WTC11 (cell line): ENCODE measurements at regions not wholly inside any gene's neighbourhood (a gene's known extent, or its start where the extent isn't known, plus 50 kb on each side); places are given as distances from the start of the nearest gene placed in this dataset.

Experiments used
- ATAC-seq: fragments of 200-7000 bp; cut with Tn5 transposase; 2 replicates; pipeline ENCODE4 v1.10.0; 2021; ENCODE audit warnings: mild to moderate bottlenecking, moderate library complexity
- CTCF ChIA-PET: fragments of 300-600 bp; sonication (Branson Sonifier 250); formaldehyde crosslinking; loops from one replicate; lab custom pipeline; 2021; ENCODE audit warnings: antibody characterized with exemption; lab: Charles Lee
- POLR2A ChIA-PET: fragments of 350-600 bp; sonication (Branson Sonifier 250); formaldehyde crosslinking; loops from one replicate; lab custom pipeline; 2021; ENCODE audit warnings: antibody characterized with exemption; lab: Charles Lee
- DNase-seq: peaks from one replicate; pipeline ENCODE4 v3.0.0; 2021; ENCODE audit warnings: low spot score
- H3K27ac Mint-ChIP-seq: 2 replicates; pipeline ENCODE4 v1.8.0; 2021; ENCODE audit warnings: mixed read lengths
- H3K27me3 Mint-ChIP-seq: 2 replicates; pipeline ENCODE4 v1.8.0; 2021; ENCODE audit warnings: low read depth, mild to moderate bottlenecking, moderate library complexity, mixed read lengths
- H3K36me3 Mint-ChIP-seq: 2 replicates; pipeline ENCODE4 v1.8.0; 2021; ENCODE audit warnings: mixed read lengths
- H3K4me1 Mint-ChIP-seq: 2 replicates; pipeline ENCODE4 v1.8.0; 2022; ENCODE audit warnings: mixed read lengths
- H3K4me3 Mint-ChIP-seq: 2 replicates; pipeline ENCODE4 v1.8.0; 2021; ENCODE audit warnings: mild to moderate bottlenecking, moderate library complexity, mixed read lengths
- H3K9me3 Mint-ChIP-seq: 2 replicates; pipeline ENCODE4 v1.8.0; 2021; ENCODE audit warnings: mixed read lengths
- ATF2 ChIP-seq: sonication (generic); formaldehyde crosslinking; IDR thresholded peaks from 2 replicates; pipeline ENCODE4 v1.8.1; 2022; ENCODE audit warnings: low read depth, missing genetic modification reagents, borderline replicate concordance
- CDX4 ChIP-seq: fragments of 250-450 bp; sonication (Bioruptor Pico); IDR thresholded peaks from 2 replicates; pipeline ENCODE4 v1.9.0; 2021; ENCODE audit warnings: moderate library complexity, mild to moderate bottlenecking, inconsistent platforms, borderline replicate concordance
- ETV6 ChIP-seq: sonication (generic); formaldehyde crosslinking; IDR thresholded peaks from 2 replicates; pipeline ENCODE4 v1.8.1; 2022; ENCODE audit warnings: mild to moderate bottlenecking, missing genetic modification reagents
- HMGA2 ChIP-seq: fragments of 250-450 bp; sonication (Bioruptor Pico); IDR thresholded peaks from 2 replicates; pipeline ENCODE4 v1.4.0; 2021; ENCODE audit warnings: mild to moderate bottlenecking, moderate library complexity
- IRF2 ChIP-seq: sonication (generic); formaldehyde crosslinking; IDR thresholded peaks from 2 replicates; pipeline ENCODE4 v1.8.0; 2022; ENCODE audit warnings: low read depth, missing genetic modification reagents, borderline replicate concordance
- NR1H2 ChIP-seq: sonication (generic); formaldehyde crosslinking; IDR thresholded peaks from 2 replicates; pipeline ENCODE4 v1.9.0; 2021; ENCODE audit warnings: mild to moderate bottlenecking, moderate library complexity, missing genetic modification reagents
- NR2C2 ChIP-seq: sonication (generic); formaldehyde crosslinking; IDR thresholded peaks from 2 replicates; pipeline ENCODE4 v1.8.0; 2022; ENCODE audit warnings: mild to moderate bottlenecking, missing genetic modification reagents
- PRDM15 ChIP-seq: sonication (generic); formaldehyde crosslinking; IDR thresholded peaks from 2 replicates; pipeline ENCODE4 v1.8.0; 2022; ENCODE audit warnings: missing genetic modification reagents
- SMAD4 ChIP-seq: sonication (generic); formaldehyde crosslinking; IDR thresholded peaks from 2 replicates; pipeline ENCODE4 v1.8.0; 2022; ENCODE audit warnings: mild to moderate bottlenecking, missing genetic modification reagents
- SOX15 ChIP-seq: fragments of 250-450 bp; sonication (Bioruptor Pico); IDR thresholded peaks from 2 replicates; pipeline ENCODE4 v1.9.0; 2021; ENCODE audit warnings: mild to moderate bottlenecking
- STAT6 ChIP-seq: sonication (generic); formaldehyde crosslinking; conservative IDR thresholded peaks from 2 replicates; pipeline ENCODE4 v1.8.1; 2023; ENCODE audit warnings: mild to moderate bottlenecking, low read depth, missing genetic modification reagents, moderate library complexity
- USF2 ChIP-seq: sonication (generic); formaldehyde crosslinking; IDR thresholded peaks from 2 replicates; pipeline ENCODE4 v1.8.1; 2023; ENCODE audit warnings: mild to moderate bottlenecking, missing genetic modification reagents, moderate library complexity
- ZBTB21 ChIP-seq: sonication (generic); formaldehyde crosslinking; IDR thresholded peaks from 2 replicates; pipeline ENCODE4 v1.8.1; 2023; ENCODE audit warnings: mild to moderate bottlenecking, missing genetic modification reagents, borderline replicate concordance
- ZNF263 ChIP-seq: sonication (generic); formaldehyde crosslinking; IDR thresholded peaks from 2 replicates; pipeline ENCODE4 v1.8.1; 2022; ENCODE audit warnings: low read depth, mild to moderate bottlenecking, moderate library complexity, missing genetic modification reagents
- ZNF416 ChIP-seq: fragments of 250-450 bp; sonication (Bioruptor Pico); IDR thresholded peaks from 2 replicates; pipeline ENCODE4 v1.9.0; 2021; ENCODE audit warnings: mild to moderate bottlenecking, inconsistent platforms
- ZNF423 ChIP-seq: fragments of 250-450 bp; sonication (Bioruptor Pico); IDR thresholded peaks from 2 replicates; pipeline ENCODE4 v2.1.2; 2022; ENCODE audit warnings: mild to moderate bottlenecking, moderate library complexity

- Mint-ChIP-seq H3K27ac (no peak overlapping the region), H3K27me3 (no peaks in the 10 kb centered on the region), H3K9me3 (peaks cover 19% of the 10 kb centered on the region), H3K4me3 (no peak overlapping the region), H3K4me1 (peaks cover 19% of the 10 kb centered on the region), H3K36me3 (peaks cover 9% of the 10 kb centered on the region)
- CTCF ChIA-PET, result no interaction called here
- DNase-seq (no peak), ATAC-seq (no peak)
- peak; percentile 9; the same call in 1 of the 2 replicates for TF ChIP-seq HMGA2 (CRISPR knock-in tag)
- TF ChIP-seq NR1H2 (CRISPR knock-in tag), result no peak
- POLR2A ChIA-PET, result interaction anchor here (1.1 kb wide), 1 partner anchor 10 kb away, joined by 3 read pairs; no protein-coding TSS in a partner anchor
Measured at GRCh38 chr5:107099506-107099905, 571.2 kb downstream of the EFNA5 start.

GRCh38 chr5:107092695-107093094 is 578.0 kb downstream of the EFNA5 start:
- TF ChIP-seq ZBTB21 (CRISPR knock-in tag), result no peak
- TF ChIP-seq HMGA2 (CRISPR knock-in tag), result no peak
- TF ChIP-seq USF2 (CRISPR knock-in tag), result no peak
- TF ChIP-seq SMAD4, result no peak
- TF ChIP-seq ETV6, result no peak
- no peak for TF ChIP-seq ZNF423 (CRISPR knock-in tag)
- Mint-ChIP-seq H3K27ac (no peak overlapping the region), H3K27me3 (no peaks in the 10 kb centered on the region), H3K9me3 (peaks cover 25% of the 10 kb centered on the region), H3K4me3 (no peak overlapping the region), H3K36me3 (peaks cover 20% of the 10 kb centered on the region), H3K4me1 (0 out of 2 replicates have a peak, but pooled peaks cover 3% of the 10 kb centered on the region)
- ATAC-seq, result no peak
- POLR2A ChIA-PET, result no interaction called here
- no peak for DNase-seq
- CTCF ChIA-PET, result interaction anchor here (0.6 kb wide), 1 partner anchor 580 kb away, joined by 5 read pairs; no protein-coding TSS in a partner anchor

- TF ChIP-seq STAT6 (CRISPR knock-in tag) (no peak), NR2C2 (CRISPR knock-in tag) (no peak), IRF2 (CRISPR knock-in tag) (no peak), CDX4 (CRISPR knock-in tag) (no peak), ZNF416 (no peak), SOX15 (CRISPR knock-in tag) (no peak), ZNF263 (CRISPR knock-in tag) (no peak), PRDM15 (no peak), ATF2 (CRISPR knock-in tag) (no peak)
- Mint-ChIP-seq H3K9me3 (peaks cover 25% of the 10 kb centered on the region), H3K27ac (no peak overlapping the region), H3K4me3 (no peak overlapping the region), H3K27me3 (no peaks in the 10 kb centered on the region), H3K4me1 (0 out of 2 replicates have a peak, but pooled peaks cover 3% of the 10 kb centered on the region), H3K36me3 (peaks cover 20% of the 10 kb centered on the region)
- POLR2A ChIA-PET, result no interaction called here
- ATAC-seq (no peak), DNase-seq (no peak)
- CTCF ChIA-PET, result interaction anchor here (1.3 kb wide), 1 partner anchor 157 kb away, joined by 3 read pairs; no protein-coding TSS in a partner anchor
Measured at GRCh38 chr5:107090506-107090905, 580.2 kb downstream of the EFNA5 start.
